GM21737 (cell line): ENCODE measurements at regions not wholly inside any gene's neighbourhood (a gene's known extent, or its start where the extent isn't known, plus 50 kb on each side); places are given as distances from the start of the nearest gene placed in this dataset.

Experiments used
- ATAC-seq: cut with Tn5 transposase; IDR thresholded peaks from one replicate; pipeline ENCODE4 v1.9.1; 2021; ENCODE audit warnings: mild to moderate bottlenecking, moderate library complexity; ENCODE audit not compliant: unreplicated experiment

DNA sequence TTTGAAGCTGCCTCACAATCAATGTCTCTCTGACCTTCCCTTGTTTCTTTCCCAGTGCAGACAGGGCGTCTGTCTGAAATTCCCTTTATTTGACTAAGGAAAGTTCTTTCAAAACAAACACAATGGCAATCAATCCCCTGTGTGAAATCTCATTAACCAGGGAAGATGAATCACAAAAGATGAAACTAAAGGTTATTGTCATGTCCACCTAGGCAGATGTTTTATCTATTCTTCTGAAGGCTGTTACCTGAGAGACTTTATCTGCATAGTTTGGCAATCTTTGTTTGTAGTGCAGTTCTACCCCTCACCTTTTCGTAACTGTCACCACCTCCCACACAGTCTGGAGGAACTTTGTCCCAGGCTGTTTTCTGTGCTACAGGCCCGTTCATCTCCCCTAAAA, 217.5 kb upstream of the RIOK2 start:
- no peak for ATAC-seq

DNA sequence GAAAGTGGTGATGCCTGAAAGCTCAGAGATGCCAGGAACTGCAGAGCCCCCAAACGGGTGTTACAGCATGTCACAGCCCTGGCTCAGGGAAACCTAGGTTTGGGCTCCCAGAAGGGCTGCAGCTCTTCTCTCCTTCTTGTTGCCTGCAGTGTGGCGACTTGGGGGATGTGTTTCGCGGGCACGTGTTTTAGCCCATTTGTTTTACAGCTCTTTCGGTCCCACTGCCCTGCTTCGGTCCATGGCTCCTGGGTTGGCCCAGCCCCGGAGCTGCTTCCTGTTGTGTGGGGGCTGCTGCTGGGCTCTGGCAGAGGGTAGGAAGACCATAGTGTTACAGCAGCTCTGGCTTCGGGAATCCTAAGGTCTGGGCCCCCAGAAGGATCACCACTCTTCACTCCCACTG, 222.9 kb upstream of the RIOK2 start:
- no peak for ATAC-seq

DNA sequence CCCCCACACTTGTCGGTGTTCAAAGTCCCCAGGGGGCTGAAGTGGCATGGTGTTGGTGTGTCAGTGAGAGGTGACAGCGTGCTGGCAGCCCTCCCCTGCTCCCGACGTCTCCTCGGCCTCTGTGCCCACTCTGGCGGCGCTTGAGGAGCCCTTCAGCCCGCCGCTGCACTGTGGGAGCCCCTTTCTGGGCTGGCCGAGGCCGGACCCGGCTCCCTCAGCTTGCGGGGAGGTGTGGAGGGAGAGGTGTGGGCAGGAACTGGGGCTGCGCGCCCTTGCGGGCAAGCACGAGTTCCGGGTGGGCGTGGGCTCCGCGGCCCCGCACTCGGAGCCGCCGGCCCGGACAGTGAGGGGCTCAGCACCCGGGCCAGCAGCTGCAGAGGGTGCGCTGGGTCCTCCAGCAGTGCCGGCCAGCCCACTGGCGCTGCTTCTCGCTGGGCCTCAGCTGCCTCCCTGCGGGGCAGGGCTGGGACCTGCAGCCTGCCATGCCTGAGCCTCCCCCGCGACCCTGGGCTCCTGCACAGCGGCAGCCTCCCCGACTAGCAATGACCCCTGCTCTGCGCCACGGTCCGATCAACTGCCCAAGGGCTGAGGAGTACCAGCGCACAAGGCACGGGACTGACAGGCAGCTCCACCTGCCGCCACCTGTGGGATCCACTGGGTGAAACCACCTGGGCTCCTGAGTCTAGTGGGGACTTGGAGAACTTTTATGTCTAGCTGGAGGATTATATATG, 224.1 kb upstream of the RIOK2 start:
- no peak for ATAC-seq

DNA sequence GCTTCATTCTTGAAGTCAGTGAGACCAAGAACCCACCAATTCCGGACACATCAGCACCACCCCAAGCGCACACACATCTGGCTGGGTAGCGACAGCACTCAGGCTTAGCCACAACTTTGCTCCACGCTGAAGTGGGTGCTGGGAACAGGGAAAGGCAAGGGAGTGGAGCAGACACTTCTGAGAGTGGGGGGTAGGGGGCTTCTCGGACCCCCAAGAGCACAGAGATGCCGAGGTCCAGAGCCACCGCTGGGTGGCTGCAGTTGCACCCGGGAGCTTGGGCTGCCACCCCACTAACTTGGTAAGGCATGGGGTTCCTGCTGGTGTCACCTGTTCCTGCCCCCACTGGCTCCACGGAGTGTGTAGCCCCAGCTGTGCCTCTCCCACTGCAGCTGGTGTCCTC, 225.3 kb upstream of the RIOK2 start:
- no peak for ATAC-seq

DNA sequence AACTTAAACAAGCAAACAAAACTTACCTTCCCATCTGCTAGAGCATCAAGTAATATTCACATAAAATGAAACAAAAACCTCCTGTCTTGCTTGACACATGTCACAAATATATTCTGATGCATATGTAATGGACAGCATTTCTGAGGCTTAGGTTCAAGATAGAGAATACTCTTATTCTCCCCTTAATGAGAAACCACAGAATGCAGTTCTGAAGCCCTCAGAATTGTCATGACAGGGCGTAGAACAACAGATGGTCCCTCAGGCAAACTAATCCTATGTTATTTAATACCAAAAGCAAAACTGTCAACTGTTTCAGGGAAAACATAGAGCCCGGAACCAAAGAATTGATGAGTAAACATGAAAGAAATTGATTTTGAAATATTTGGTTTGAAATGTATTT, 229.9 kb upstream of the RIOK2 start:
- no peak for ATAC-seq

- ATAC-seq = no peak
Observed at GRCh38 chr5:97417986-97418385, 234.9 kb upstream of the RIOK2 start.

GRCh38 chr5:97418462-97418861, 235.4 kb upstream of the RIOK2 start:
- no peak for ATAC-seq

GRCh38 chr5:97420646-97421045, 237.6 kb upstream of the RIOK2 start:
- ATAC-seq = no peak

DNA sequence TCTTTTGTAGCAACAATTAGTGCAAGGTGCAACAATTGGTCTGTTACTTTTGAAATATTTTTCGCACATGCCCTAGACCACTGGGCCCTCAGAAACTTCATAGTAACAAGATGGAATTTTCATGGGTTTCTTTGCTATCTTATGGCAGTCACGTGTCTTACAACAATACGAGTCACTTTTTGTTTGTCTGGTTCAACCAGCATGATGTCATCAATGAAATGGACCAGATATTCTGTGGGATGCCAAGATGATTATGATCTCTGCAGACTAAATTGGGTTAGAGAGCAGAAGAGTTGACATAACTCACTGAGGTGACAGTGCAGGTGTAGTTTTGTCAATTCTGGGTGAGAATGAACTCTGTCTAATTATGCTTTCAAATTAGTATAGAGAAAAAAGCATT, 239.6 kb upstream of the RIOK2 start:
- no peak for ATAC-seq

DNA sequence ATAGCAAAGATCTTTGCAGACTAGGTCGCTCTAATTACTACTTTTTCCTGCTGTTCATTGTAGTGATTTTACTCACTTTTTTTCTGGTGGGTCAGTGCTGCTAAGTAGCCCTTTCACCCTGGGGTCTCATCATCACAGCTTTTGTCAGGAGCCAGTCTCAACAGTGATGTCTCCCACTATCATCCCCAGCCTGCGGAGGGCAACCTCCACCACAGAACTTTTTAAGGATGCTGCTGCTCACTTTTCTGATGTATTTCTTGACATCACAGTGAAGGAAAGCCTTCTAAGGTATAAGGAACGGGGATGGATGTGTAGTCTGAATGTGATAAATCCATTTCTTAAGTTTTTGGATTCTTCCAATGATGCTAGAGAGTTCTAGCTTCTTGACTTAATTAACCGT, 242.5 kb upstream of the RIOK2 start:
- no peak for ATAC-seq

- no peak for ATAC-seq
Observed at GRCh38 chr5:97427235-97427634, 244.2 kb upstream of the RIOK2 start.

GRCh38 chr5:97434021-97434420, 251.0 kb upstream of the RIOK2 start:
- ATAC-seq = no peak

DNA sequence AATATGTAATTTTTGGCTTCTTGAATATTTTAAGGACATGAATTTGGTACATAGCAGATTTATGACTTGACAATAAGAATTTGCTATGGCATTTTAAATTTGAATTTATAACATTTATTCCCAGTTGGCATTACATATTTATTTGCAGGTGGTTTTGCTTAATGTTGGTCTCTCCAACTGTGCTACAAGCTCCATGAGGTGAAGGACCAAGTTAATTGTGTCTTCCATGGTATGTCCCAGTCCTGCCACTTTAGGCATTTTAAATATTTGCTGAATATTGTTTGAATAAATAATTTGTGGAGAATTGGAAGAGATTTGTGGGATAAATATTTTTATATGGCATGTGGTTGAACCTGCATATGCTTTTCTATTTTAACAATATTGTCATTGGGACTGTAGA, 253.4 kb upstream of the RIOK2 start:
- no peak for ATAC-seq

DNA sequence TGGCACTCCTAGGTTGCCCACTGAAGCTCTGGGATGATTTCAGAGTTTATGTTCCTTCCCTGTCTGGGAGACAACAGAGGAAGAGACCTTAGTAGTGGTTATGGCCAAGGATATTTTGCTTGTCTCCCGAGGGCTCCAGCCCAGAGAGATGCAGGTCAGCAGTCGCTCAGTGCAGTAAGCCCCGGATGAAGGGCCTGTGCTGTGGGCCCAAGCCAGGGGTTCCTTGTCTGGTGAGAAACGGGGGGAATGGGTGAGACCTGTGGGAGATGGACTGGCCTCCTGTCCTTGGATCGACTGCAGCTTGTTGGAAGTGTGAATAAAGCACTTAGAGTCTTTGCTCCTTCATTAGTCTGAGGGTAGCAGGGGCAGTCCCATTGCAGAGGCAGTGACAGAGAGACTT, 260.7 kb upstream of the RIOK2 start:
- no peak for ATAC-seq

- ATAC-seq = no peak
Observed at GRCh38 chr5:97449172-97449571, 266.1 kb upstream of the RIOK2 start.

- no peak for ATAC-seq
Observed at GRCh38 chr5:97452646-97453045, 269.6 kb upstream of the RIOK2 start.

GRCh38 chr5:97453263-97453662, 270.2 kb upstream of the RIOK2 start:
- ATAC-seq = no peak

- no peak for ATAC-seq
Observed at GRCh38 chr5:97454015-97454414, 271.0 kb upstream of the RIOK2 start.

DNA sequence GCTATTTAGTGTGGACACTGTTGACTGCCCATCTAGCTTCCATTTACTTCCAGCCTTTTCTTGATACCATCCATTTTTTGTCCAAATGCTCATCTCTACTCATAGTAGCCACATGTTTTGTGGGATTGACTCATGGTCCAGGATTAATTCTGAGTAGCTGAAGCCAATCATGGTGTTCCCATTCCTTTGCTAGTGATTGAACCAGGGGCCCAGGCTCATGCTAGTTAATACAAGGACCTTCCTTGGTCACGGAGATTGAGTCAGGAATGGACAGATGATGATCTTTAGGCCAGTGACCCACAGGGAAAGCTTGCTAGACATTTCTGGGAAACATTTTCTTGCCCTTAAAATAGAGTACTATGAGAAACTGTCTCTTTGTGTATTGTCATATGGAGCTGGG, 272.9 kb upstream of the RIOK2 start:
- ATAC-seq = no peak

- ATAC-seq = no peak
Observed at GRCh38 chr5:97458851-97459250, 275.8 kb upstream of the RIOK2 start.

DNA sequence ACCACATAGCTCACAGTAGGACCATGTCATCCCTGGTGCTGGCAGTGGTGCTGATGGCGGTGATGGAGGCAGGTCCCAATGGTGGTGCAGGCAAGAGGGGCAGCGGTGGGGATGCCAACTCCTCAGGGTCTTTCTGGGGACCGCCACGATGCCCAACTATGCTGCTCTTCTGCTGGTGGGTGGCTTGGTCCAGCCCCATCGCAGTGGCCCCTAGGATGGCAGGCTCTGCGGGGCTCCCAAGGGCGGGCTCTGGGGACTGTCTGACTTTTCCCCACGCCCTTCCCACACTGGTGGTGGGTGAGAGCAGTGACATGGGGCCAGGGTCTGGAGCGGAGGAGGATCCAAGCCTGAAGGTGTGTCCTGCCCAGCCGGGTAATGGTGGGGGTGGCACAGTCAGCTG, 288.9 kb upstream of the RIOK2 start:
- ATAC-seq = no peak

DNA sequence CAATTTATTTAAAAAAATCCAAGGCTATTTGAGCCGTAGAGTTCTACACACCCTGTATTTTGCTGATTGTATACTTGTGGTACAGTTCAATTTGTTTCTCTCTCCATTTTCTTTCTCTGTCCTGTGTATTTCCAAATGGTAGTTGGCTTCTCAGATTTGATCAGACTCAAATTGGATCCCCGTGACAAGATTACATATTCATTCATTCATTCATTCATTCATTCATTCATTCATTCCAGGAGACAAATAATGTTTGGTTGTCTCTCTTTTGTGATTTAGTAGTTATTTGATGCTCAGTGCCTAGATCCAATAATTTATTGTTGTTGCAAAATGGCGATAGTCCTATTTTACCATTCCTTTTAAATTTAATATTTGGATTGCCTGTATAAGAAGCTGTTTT, 292.8 kb upstream of the RIOK2 start:
- ATAC-seq = no peak

DNA sequence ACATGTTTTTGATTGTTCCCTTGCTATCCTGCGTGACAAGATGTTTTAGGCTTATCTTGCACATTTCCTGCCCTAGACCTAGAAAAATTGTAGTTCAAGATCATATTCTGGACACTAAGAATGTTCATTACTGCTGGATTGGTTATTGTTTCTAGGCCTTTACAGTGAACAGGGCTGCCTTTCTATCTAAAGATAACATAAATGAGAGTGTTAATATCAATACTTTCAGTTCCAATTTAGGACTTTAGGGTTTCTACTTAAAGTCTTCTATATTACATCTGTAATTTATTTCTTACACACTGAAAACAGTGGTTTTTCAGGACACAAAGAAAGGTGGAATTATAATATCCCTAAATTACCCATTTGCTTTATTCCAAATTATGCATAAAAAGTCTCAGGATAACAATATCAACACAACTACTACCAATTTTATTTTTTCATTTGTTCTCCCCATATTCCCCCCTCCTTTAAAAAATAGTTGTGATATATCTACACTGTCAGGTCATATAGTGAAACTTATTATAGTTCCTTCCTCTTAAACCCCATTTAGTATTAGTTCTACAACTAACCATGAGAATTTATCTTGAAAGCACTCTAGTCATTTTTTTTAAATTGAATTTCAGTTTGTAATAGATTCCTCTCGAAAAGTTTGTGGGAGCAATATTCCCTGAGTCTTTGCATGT, 293.9 kb upstream of the RIOK2 start:
- no peak for ATAC-seq
